ENCODE measurements at regions not wholly inside any gene's neighbourhood (a gene's known extent, or its start where the extent isn't known, plus 50 kb on each side); places are given as distances from the start of the nearest gene placed in this dataset.

DNA sequence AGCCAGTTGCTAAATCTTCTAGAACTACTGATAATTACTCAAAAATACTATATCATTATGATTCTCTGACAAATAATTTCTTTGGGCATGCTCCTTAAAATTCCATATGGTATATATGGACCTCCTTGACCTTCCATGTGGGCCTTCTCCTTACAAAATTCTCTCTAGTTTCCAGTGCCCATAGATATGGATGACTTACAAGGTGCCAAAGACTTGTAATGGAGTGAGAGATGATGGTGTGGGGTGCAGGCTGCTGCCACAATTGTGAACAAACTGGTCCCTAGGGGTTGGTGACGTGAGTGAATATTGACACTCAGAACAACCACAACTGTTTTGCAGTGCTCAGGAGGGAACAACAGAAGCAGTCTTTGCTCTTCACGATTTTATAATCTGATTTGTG is 378.9 kb downstream of the SNAPC1 start:
- DNase-seq (ENCODE audit: low read depth, low spot score), result no peak

DNA sequence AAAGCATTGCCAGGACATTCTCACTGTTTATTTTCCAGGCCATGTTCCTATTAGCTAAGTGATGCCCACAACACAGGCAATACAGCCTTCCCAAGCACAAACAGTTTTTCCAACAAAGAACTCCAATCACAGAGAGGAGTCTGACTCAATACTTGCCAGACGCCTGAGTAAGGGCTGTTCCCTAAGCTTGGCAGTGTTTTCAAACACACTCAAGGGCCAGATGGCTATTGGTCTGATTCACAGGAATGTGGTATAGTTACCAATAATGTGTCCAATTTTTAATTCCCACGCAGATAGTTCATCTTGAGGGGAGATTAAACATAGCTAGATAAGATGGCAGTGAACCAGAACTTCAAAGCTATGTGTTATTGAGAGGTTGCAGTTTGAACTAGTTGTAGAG is 381.0 kb downstream of the SNAPC1 start:
- no peak for DNase-seq (ENCODE audit: low read depth, low spot score)

DNA sequence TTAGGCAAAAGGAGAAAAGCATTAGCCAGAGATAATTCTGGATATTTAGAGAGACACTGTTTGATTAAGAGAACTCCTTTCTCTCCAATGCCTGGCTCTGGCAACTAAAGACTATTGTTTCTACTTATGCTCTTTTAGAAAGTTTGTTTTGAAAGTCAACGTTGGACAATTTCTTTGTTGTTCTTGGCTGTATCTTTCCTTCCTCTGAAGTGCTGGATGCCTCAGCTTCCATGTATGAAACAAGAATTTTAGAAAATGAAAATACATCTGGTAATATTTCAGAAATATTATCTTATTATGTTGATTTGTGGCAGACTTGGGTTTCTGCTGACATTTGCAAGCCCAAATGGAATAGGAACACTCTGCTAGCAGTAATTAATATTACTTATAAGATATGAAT is 382.6 kb downstream of the SNAPC1 start:
- no peak for DNase-seq (ENCODE audit: low read depth, low spot score)

DNA sequence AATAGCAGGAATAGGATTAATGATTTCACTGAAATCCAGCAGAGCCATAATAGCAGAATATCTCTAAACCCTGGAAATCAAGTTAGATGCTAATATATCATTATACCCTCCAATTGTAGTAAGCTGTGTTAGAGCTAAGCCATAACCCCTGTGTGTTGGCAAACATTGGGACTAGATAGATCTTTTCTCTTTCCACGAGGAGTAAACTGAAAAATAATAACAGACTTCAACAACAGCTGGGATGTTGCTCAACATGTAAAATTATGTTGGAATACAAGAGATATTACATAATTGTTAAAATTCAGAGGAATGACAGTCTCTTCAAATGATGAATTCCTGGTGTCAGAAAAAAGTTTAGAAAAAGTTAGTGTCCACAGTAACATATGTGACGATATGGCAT is 383.8 kb downstream of the SNAPC1 start:
- DNase-seq (ENCODE audit: low read depth, low spot score), result no peak

DNA sequence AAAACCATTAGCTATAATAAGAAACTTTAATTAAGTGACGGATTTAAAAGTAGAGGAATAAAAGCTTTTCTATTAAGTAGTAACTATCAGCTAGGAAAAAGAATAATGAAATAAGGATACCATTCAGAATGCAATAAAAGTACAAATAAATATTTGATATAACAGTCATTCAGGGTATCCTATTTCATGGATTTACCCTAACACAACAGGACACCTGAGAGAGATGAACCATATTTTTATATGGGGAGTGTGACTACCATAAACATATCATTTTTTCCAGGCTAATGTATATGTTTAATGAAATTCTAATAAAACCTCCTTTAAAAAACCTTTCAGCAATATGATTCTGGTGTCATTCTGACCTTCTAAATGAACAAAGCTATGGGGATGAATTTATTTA is 393.8 kb downstream of the SNAPC1 start:
- DNase-seq (ENCODE audit: low read depth, low spot score), result no peak

DNA sequence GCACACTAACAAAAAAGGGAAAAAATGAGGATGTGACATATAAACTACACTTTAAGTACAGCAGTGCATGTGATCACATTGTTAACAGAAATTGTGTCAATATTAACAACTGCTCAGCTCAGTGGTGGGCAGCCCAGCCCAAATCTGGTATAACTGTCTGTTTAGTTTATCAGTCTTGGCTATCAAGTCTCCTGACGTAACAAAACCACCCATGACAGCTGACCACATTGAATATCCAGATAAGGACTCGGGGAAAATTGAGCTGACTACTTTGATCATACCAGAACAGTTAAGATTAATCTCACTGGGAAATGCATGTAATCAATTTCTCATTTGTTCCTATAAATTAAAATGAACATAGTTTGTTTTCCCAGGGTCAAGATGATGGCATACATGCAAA is 396.6 kb downstream of the SNAPC1 start:
- DNase-seq (ENCODE audit: low read depth, low spot score), result no peak

DNA sequence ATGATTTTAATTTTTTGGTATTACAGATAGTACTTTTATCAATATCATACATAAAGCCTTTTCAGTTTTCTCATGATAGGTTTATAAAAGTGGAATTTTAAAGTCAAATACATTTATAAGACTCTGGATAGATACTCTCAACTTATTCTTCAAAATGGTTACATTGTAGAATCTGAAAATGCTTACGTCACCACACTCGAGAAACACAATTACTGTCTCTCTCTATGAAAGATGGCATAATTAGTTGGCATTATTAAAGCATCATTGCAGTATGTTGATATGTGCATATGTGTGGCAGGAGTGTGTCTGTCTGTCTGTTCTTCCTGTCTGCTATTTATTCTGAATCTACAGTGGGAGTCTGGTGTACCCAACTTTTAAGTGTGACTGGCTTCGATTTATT is 397.1 kb downstream of the SNAPC1 start:
- DNase-seq (ENCODE audit: low read depth, low spot score), result no peak

DNA sequence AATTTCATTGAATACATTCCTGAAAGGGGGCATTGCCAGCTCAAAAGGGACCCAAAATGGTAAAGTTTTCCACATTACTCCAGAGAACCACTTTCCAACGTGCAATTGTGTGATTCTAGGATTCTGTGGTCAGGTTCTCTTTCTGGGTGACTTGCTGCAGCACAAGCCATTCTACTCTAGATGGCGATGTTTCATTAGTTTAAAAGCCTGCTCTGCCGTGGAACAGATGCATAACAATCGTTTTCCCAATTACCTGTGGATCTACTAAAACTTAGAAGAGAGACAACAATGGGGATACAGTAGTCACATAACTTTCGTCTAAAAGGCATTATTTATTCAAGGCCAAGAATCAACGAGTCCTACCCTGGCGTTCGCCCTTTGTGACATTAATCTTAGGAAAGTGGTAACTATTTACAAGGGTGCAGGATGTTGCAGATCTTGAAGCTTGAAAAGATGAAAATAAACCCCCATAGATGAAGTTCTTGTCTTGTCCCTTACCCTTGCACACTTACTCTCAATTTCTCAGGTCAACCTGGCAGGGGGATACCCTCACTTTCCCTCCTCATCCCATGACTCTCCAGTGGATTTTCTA is 400.9 kb downstream of the SNAPC1 start:
- DNase-seq (ENCODE audit: low read depth, low spot score), result peak; percentile 43

DNA sequence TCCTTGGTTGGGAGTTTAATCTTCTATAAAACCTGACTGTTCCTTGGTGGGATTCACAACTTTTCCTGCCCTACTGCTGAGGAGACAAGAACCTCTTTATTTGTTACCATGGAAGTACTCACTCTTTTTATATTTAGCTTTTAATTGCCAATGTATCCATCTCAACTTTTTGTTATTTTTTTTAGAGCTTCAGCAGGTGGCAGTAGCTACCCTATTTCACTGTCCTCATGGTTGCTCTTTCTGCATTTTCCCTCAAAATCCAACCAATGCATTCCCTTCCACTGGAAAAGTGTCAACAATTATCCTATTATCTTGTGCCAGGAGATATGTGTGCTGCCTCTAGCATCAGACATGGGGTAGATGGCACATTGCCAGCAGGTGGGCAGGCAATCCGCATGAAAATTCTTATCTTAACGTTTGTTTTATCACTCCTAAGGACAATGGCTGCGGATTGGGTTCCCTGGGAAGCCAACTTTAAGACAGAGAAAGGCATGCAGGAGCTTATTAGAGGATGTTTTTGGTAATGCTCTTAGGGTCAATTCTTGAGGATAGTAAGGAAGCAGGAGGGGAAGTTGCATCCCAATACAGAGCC is 406.4 kb downstream of the SNAPC1 start:
- no peak for DNase-seq (ENCODE audit: low read depth, low spot score)

DNA sequence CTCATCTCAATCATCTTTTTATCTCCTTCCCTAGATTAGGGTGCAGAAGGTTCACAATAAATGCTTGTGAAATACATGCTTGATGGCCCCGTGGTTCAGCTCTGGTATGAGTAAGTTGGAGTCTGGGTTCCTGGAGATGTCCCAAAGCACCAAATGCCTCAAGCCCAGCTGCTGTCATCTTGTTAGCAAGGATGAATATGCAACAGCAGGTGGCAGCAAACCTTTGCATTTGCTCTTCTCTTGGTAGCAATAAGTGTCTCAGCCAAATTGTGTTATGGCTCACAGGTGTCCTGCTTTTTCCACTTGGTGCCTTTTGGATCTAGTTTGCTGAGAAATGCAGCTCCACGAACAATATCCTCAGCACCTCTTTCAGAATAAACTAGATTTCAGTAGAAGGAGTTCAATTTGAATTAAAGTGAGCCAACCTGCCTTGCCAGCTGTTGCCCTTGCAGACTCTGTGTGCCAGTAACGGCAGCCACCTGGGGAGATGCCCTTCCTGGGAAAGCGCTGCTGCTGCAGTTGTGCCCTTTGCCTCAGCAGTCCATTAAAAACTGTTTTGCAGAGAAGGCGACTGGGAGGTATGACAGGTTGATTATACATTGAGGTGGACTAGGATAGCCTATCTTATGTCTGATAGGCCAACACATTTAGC is 417.3 kb downstream of the SNAPC1 start:
- DNase-seq (ENCODE audit: low read depth, low spot score), result peak; percentile 53

DNA sequence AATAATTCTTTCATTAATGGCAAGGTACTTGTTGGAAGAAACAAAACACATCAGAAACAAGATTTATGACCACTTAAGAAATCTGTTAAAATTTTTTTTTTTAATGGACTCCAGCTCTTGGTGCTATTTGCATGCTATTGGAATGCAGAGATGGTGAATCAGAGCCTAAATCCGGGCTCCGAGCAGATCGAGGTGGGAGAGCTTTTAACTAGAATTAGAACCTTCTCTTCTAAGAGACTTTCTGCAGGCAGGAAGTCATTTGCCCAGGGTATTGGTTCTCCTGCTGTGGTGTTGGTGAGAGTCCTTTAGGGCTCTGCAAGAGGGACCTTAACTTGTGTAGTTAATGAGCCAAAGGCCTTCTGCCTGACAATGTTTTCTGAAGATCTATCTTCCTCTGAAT is 419.4 kb downstream of the SNAPC1 start:
- no peak for DNase-seq (ENCODE audit: low read depth, low spot score)

DNA sequence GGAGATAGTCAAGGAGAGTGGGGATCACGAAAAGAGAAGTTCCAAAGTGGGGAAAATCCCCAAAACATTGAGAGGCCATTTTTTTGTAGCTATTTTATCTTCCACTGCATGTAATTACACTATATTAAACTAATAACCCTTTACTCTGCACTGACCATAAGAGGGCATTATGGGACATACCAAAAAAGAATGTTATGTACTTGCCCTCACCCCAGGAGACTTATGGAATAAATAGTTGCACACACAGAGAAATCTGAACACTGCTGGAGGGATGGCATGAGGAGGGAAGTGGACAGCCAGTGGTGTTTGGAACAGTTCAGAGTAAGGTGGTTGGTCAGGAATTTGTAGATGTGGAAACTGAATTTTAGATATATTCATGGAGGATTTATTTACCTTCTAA is 422.9 kb downstream of the SNAPC1 start:
- DNase-seq (ENCODE audit: low read depth, low spot score), result no peak

DNA sequence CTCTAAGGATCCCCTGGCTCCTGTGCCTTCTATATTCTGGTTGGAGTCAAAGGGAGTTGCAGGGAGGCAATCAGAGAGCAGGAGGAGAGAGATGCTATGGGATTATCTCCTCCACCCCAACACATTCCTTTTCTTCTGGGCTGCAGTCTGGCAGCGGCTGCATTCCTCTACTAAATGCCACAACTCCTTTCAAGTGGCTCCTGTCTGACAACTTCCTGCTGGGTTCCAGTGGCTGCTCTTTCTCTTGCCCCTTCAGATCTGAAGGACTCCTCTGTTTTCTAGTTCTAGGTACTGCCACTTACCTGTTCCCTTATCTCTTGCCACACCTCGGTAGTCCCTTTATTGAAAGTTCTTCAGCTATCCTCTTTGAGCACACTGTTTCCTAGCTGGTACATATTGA is 425.0 kb downstream of the SNAPC1 start:
- peak; percentile 69 for DNase-seq (ENCODE audit: low read depth, low spot score)

DNA sequence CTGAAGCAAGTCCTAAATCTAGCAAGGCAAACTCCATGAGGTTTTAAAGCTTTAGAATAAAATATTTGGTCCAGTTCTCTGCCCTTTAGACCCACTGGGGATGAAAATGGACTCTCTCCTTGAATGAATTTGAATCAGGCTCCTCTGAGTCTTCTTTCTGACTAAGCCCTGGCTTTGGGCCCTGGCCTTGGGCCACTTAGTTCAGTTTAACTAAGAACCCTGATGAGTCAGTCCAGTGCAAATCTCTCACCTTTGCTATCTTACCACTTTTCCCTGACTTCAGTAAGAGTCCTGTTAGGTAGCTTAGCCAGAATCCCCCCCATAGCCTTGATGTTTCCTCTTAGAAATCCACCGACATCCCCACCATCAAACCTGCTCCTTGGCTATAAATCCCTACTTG is 427.5 kb downstream of the SNAPC1 start:
- DNase-seq (ENCODE audit: low read depth, low spot score), result no peak

DNA sequence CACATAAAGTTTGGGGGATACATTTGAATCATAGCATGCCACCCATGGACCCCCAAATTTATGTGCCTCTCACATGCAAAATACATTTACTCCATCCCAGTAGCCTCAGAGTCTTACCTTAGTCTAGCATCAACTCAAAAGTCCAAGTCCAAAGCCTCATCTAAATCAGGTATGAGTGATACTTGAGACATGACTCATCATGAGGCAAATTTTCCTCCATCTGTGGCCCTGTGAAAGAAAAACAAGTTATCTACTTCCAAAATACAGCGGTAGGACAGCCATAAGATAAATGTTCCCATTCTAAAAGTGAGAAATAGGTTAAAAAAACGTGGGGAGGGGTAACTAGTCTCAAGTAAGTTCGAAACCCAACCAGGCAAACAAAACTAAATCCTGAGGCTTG is 444.2 kb downstream of the SNAPC1 start:
- DNase-seq (ENCODE audit: low read depth, low spot score), result no peak

DNA sequence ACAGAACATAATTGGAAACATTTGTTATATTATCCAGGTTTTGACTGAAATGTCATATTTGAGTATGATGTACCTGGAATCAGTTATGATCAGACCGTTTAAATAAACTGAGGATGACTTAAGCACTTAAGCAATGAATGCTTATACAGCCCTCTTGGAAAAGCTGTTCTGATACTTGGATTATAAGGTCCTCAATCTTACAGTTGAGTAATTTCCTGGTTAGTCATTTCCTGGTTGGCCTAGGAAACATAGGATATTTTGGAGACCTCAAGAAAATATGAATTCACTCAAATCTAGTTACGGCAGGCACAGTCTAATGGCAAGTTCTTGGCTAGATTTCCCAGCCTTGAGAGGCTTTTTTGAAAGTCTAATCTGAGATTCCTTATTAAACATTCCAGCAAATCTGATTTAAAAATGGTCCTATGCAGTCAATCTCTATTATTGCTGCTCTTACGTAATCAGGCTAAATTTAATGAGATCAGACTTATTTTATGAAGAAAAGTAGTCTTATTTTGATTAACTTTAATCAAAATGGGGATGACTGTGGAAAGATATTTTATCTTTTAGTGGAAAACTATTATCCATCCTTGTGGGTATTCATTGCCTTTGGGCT is 447.2 kb downstream of the SNAPC1 start:
- DNase-seq (ENCODE audit: low read depth, low spot score), result no peak

DNA sequence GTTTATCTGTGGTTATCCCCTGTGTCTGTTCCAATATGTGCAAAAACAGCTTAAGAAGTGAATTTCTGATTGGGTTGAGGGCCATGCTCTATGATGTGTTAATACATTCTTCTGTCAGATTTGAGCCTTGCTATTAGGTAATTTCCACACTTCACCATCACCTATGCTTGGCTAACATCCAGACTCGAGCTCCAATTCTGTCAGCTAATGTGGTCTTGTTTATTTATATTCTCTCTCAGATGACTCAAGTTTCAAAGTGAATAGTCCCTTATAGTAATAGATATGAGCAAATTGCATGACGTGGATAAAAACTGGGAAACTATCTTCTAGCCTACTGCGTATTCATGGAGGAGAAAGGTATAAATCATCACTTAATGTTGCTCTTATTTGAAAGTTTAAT is 451.3 kb downstream of the SNAPC1 start:
- DNase-seq (ENCODE audit: low read depth, low spot score), result no peak

DNA sequence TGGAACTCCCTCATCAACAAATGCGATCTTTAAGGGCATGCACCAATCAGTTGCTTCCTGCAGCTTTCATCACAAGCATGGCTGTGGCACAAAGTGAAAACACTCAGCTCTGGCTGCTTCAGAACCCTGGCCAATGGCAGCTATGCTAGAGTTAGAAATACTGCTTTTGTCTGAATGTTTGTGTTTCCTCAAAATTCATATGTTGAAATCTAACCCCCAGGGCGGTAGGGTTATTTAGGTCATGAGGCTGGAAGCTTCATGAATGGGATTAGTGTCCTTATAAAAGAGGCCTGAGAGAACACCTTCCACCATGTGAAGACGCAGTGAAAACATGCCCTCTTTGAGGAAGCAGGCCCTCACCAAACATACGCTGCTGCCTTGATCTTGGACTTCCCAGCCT is 453.9 kb downstream of the SNAPC1 start:
- no peak for DNase-seq (ENCODE audit: low read depth, low spot score)

DNA sequence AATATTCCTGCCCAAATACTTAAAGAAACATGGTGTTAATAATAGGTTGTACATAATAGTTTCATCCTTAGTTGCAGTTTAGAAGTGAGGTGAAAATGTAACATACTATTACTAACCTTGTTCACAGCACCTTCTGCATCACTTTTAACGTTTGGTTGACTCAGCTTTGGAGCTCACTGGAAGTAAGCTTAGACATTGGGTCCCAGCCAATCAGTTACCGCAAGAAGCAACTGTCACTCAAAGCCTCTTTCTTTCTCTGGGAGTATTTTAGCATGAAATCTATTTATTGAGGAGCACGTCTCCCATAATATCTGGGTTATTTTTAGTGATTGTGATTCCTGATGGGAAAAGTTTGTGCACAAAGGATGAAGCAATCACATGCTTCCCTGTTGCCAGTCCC is 472.6 kb downstream of the SNAPC1 start:
- DNase-seq (ENCODE audit: low read depth, low spot score), result no peak

DNA sequence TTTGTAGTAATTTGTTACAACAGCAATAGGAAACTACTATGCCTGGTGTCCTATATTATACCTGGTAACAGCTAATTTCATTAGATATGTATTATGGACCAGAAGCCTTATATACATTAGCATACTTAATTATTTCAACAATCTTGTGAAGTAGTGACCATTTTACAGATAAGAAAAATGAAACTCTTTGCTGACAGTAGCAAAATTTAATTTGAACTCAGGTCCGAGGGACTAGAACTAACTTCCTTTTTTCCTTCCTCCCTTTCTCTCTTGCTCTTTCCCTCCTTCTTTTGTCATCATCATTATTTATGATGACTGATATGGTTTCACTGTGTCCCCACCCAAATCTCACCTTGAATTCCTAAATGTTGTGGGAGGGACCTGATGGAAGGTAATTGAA is 482.0 kb downstream of the SNAPC1 start:
- no peak for DNase-seq (ENCODE audit: low read depth, low spot score)

DNA sequence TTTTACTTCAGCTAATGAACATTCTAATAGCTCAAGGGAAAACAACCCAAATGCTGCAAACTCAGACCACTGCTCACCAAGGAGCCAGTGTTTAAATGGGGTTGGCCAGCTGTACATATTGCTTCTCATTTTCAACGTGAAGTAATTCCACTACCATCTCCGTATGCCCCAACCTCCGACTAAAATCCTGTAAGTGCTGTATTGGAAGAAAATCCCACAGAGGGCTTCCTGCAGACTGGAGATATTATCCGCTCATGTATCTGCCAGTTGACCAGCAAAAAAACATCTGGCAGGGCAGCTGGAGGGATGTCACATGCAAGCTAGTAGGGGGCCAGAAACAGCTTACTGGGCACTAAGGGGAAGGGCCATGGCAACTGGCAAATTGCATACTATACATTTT is 485.0 kb downstream of the SNAPC1 start:
- DNase-seq (ENCODE audit: low read depth, low spot score), result no peak

DNA sequence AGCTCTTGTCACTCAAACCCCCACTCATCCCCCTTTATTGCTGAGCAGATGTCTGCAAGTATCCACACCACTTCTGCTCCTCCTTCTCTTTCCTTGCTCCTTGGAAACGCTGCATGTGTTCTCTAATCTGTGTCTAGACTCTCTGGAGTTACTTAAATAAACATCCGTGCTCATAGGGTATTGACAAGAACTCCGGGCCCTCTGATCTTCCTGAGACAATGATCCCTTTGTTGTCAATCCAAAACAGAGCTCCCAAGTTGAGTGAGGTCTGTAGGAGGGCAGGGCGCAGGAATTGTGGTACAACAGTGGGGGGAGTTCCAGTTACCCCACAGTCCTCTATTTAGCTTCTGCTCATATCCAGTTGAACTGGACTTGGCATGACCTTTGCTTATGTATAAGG is 489.0 kb downstream of the SNAPC1 start:
- no peak for DNase-seq (ENCODE audit: low read depth, low spot score)

DNA sequence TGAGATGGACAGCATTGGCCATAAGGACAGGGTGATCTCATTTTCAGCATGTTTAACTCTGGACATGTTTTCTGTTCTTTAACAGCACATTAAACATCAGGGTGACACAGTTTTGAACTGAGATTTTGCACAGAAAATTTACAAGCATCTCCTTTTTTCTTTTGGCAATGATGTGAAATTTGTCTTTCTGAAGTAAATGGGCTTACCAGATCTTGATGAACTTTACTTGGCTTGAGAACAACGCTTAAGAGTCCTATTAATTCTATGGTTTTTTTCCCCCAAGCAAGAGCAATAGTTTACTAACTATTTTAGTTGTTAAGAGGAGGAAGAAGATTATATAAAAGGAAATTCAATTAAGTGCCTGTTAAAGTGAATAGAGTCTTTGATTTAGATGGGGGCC is 491.0 kb downstream of the SNAPC1 start:
- DNase-seq (ENCODE audit: low read depth, low spot score), result no peak

Measured in ELF-1 (cell line).